AG04450 (cell line): ENCODE measurements at regions not wholly inside any gene's neighbourhood (a gene's known extent, or its start where the extent isn't known, plus 50 kb on each side); places are given as distances from the start of the nearest gene placed in this dataset.

Source experiments
- CTCF ChIA-PET: fragments of 300-600, 350-600 bp; formaldehyde crosslinking; extraction: SDS; loops from one replicate; lab custom pipeline; 2022; ENCODE audit warnings: antibody characterized with exemption, inconsistent platforms; lab: Charles Lee
- POLR2A ChIA-PET: fragments of 350-600 bp; formaldehyde crosslinking; extraction: SDS; loops from one replicate; lab custom pipeline; 2021; ENCODE audit warnings: antibody characterized with exemption, inconsistent platforms; lab: Yijun Ruan, JAX
- DNase-seq: peaks from one replicate; pipeline ENCODE4 v3.0.0-alpha.2; 2011; ENCODE audit warnings: low read depth, low spot score
- H3K27ac ChIP-seq: one replicate; pipeline ENCODE4 v1.5.1; 2012; ENCODE audit warnings: low read depth, low read length, control low read depth
- H3K27me3 ChIP-seq: one replicate; pipeline ENCODE4 v1.6.0; 2012; ENCODE audit warnings: low read length; ENCODE audit not compliant: control insufficient read depth, insufficient read depth
- H3K4me3 ChIP-seq: 2 replicates; pipeline ENCODE4 v1.5.1; 2011; ENCODE audit warnings: mild to moderate bottlenecking, low read depth, low read length, control low read depth
- H3K9me3 ChIP-seq: 2 replicates; pipeline ENCODE4 v1.5.1; 2012; ENCODE audit warnings: low read length; ENCODE audit not compliant: control insufficient read depth, insufficient read depth
- TF ChIP-seq, protein P1 (sequence below): IDR thresholded peaks from 2 replicates; pipeline ENCODE4 v1.5.1; 2011; ENCODE audit warnings: low read depth, low read length, control low read depth, inconsistent platforms

DNA sequence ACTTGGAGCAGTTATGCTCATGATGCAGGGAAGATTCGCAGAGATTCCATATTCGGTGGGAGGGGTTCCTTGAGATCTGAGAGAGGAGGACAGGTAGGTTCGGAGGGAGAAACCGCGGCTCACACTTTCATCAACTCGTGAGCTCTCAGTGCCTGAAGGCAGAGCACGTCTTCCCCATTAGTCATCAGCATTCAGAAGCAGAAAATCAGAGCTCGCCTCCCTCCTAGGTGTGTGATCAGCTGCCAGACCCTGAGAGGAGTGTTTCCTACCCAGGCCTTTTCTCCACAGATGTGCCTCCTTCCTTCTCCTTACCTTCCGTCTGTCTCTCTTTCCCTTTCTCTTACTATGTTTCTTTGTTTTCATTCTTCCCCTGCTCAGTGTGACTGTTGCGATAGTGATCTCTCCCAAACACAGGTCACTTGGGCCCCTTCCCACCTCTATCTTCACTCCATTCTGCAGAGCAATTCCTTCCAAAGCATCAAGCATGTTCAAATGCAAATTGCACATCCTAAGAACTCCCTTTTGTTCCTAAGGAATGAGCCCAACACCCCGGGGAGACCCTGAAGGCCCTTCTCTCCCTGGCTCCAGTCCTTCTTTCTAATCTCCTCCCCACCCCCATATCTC lies 389.5 kb downstream of the UQCRFS1 start:
- Histone ChIP-seq H3K9me3 (peaks cover 20% of the 10 kb centered on the region), H3K27me3 (no peaks in the 10 kb centered on the region), H3K4me3 (no peak overlapping the region), H3K27ac (no peak overlapping the region)
- TF ChIP-seq, protein P1, sequence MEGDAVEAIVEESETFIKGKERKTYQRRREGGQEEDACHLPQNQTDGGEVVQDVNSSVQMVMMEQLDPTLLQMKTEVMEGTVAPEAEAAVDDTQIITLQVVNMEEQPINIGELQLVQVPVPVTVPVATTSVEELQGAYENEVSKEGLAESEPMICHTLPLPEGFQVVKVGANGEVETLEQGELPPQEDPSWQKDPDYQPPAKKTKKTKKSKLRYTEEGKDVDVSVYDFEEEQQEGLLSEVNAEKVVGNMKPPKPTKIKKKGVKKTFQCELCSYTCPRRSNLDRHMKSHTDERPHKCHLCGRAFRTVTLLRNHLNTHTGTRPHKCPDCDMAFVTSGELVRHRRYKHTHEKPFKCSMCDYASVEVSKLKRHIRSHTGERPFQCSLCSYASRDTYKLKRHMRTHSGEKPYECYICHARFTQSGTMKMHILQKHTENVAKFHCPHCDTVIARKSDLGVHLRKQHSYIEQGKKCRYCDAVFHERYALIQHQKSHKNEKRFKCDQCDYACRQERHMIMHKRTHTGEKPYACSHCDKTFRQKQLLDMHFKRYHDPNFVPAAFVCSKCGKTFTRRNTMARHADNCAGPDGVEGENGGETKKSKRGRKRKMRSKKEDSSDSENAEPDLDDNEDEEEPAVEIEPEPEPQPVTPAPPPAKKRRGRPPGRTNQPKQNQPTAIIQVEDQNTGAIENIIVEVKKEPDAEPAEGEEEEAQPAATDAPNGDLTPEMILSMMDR = no peak
- DNase-seq = no peak
- ChIA-PET CTCF (no interaction called here), POLR2A (no interaction called here)

DNA sequence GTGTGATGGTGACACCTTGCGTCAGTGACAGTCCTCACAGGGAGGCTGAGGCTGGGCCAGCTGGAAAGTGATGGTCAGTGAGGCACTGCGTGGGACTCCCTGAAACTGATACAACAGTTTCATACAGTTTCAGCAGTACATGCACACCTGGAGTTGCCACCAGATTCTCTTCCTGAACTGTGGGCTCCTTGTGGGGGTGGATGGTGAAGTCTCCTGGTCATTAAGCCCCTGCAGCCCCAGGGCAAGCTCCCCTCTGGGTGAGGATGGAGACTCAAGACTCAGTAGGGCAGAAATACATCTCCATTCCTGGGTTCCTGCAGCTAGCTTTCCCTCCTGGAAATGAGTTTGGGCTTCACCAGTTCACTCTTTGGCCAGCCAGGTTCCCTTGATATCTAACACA lies 392.7 kb downstream of the UQCRFS1 start:
- H3K27me3 ChIP-seq = no peaks in the 10 kb centered on the region
- H3K9me3 ChIP-seq = peaks cover 16% of the 10 kb centered on the region
- POLR2A ChIA-PET = no interaction called here
- TF ChIP-seq, protein P1 = no peak
- CTCF ChIA-PET = interaction anchor here (0.8 to 1.0 kb wide), 2 partner anchors 59 to 83 kb away, joined by 3 read pairs; no protein-coding TSS in a partner anchor
- no peak overlapping the region for H3K27ac ChIP-seq
- no peak overlapping the region for H3K4me3 ChIP-seq
- DNase-seq = no peak

DNA sequence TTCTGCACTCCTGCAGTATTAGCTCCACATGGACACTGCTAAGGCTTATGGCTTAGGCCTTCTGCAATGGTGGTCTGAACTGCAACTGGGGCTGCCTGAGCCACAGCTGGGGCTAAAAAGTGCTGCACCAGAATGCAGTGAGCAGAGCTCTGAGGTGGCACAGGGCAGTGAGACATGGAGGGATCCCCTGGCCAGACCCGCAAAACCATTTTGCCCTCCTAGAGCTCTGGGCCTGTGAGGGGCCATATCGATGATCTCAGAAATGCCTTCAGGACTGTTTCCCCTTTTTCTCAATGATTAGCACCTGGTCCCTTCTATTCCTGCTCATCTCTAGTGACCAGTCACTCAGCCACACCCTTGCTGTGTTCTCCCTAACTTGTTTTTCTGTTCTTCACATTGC lies 397.7 kb downstream of the UQCRFS1 start:
- Histone ChIP-seq H3K4me3 (no peak overlapping the region), H3K9me3 (peaks cover 16% of the 10 kb centered on the region), H3K27ac (no peak overlapping the region), H3K27me3 (no peaks in the 10 kb centered on the region)
- ChIA-PET POLR2A (no interaction called here), CTCF (no interaction called here)
- TF ChIP-seq, protein P1 = no peak
- no peak for DNase-seq

DNA sequence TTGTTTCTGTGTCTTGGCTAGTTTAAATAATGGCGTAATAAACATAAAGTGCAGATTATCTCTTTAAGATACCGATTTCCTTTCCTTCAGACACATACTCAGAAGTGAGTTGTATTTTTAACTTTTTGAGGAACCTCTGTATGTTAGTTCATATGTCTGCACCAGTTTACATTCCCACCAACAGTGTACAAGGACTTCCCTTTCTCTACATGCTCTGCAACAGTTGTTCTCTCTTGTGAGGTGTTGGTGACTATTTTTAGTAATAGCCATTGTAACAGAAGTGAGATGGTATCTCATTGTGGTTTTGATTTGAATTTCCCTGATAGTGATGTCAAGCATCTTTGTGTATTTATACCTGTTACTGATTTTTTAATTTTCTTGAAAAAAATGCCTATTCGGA lies 418.6 kb downstream of the UQCRFS1 start:
- no peak for DNase-seq
- TF ChIP-seq, protein P1 = no peak
- ChIA-PET CTCF (no interaction called here), POLR2A (no interaction called here)
- H3K4me3 ChIP-seq = no peak overlapping the region
- peaks cover 16% of the 10 kb centered on the region for H3K9me3 ChIP-seq
- no peak overlapping the region for H3K27ac ChIP-seq
- no peaks in the 10 kb centered on the region for H3K27me3 ChIP-seq

DNA sequence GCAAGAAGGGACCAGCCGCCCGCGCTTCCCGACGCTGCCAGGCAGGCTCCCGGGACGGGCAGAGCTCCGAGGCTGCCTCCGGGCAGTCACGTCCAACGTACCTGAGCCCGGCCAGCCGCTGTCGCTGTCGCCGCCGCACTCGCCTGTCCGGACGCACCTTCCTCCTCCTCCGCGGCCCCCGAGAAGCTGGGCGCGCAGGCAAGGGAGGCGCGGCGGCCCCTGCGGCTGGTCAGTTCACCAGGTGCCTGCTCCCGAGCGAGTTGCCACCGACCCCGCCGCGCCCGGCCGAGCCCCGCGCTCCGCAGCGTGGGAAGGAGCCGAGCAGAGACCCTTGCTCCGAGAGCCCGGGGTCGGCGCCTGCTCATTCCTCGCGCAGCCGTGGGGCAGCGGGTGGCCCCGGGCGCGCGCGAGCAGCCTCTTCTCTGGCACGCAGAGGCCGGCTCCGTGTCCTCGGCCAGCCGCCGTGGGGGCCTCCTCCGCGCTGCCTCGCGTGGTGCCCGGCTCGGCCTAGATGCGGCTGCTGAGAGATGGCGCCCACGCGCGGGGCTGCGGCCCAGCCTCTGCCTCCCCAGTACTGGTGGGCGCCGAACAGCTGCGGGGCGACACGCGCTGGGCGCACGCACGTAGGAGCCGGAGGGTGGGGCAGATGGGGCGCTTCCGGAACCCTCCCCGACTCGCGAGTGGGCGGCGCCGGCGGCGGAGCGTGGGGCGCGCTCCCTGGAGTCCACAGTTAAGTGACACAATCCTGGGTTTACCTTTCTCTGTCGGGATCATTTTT lies 419.4 kb downstream of the UQCRFS1 start:
- ChIA-PET POLR2A (no interaction called here), CTCF (no interaction called here)
- Histone ChIP-seq H3K4me3 (no peak overlapping the region), H3K9me3 (peaks cover 16% of the 10 kb centered on the region), H3K27ac (no peak overlapping the region), H3K27me3 (no peaks in the 10 kb centered on the region)
- no peak for DNase-seq
- TF ChIP-seq, protein P1 = no peak
